GM12892 (cell line): ENCODE measurements at regions not wholly inside any gene's neighbourhood (a gene's known extent, or its start where the extent isn't known, plus 50 kb on each side); places are given as distances from the start of the nearest gene placed in this dataset.

Source experiments
- POLR2A ChIP-seq: IDR thresholded peaks from 2 replicates; pipeline ENCODE4 v1.6.1; 2011; ENCODE audit warnings: low read depth, low read length, control low read depth
- POLR2AphosphoS5 ChIP-seq: IDR thresholded peaks from 2 replicates; pipeline ENCODE4 v1.6.1; 2011; ENCODE audit warnings: low read depth, low read length, control low read depth
- TAF1 ChIP-seq: IDR thresholded peaks from 2 replicates; pipeline ENCODE4 v1.6.1; 2011; ENCODE audit warnings: low read depth, mild to moderate bottlenecking, control low read depth, low read length, borderline replicate concordance

GRCh38 chr6:164640956-164641355, 668.4 kb downstream of the C6orf118 start:
- TF ChIP-seq POLR2A (no peak), POLR2AphosphoS5 (no peak), TAF1 (no peak)
